C4-2B (cell line): ENCODE measurements at regions not wholly inside any gene's neighbourhood (a gene's known extent, or its start where the extent isn't known, plus 50 kb on each side); places are given as distances from the start of the nearest gene placed in this dataset.

Experiments used
- ZFX ChIP-seq: fragments of 450-650 bp; IDR thresholded peaks from 2 replicates; pipeline ENCODE4 v1.6.1; 2017
- TF ChIP-seq, protein P1 (sequence below): fragments of 450-650 bp; conservative IDR thresholded peaks from 2 replicates; pipeline ENCODE4 v1.5.1; 2017; ENCODE audit warnings: mild to moderate bottlenecking

- TF ChIP-seq, protein P1, sequence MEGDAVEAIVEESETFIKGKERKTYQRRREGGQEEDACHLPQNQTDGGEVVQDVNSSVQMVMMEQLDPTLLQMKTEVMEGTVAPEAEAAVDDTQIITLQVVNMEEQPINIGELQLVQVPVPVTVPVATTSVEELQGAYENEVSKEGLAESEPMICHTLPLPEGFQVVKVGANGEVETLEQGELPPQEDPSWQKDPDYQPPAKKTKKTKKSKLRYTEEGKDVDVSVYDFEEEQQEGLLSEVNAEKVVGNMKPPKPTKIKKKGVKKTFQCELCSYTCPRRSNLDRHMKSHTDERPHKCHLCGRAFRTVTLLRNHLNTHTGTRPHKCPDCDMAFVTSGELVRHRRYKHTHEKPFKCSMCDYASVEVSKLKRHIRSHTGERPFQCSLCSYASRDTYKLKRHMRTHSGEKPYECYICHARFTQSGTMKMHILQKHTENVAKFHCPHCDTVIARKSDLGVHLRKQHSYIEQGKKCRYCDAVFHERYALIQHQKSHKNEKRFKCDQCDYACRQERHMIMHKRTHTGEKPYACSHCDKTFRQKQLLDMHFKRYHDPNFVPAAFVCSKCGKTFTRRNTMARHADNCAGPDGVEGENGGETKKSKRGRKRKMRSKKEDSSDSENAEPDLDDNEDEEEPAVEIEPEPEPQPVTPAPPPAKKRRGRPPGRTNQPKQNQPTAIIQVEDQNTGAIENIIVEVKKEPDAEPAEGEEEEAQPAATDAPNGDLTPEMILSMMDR, result no peak
- no peak for TF ChIP-seq ZFX
These were observed 96.9 kb downstream of the HNRNPLL start for GRCh38 chr2:38505779-38506178.
